Muscle of leg (tissue), 3 donors: ENCODE measurements at regions not wholly inside any gene's neighbourhood (a gene's known extent, or its start where the extent isn't known, plus 50 kb on each side); places are given as distances from the start of the nearest gene placed in this dataset.
"Not testable (repeated sequence)": the region's sequence is repeated elsewhere in the genome, so short reads cannot be mapped to it uniquely, and the experiment has no call there.

Experiments
- DNase-seq: peaks from one replicate; pipeline ENCODE4 v3.0.0; 2013
- H3K27ac ChIP-seq: one replicate; pipeline ENCODE4 v1.5.1; 2013; ENCODE audit warnings: mild to moderate bottlenecking, low read length, control low read depth
- H3K27me3 ChIP-seq: one replicate; pipeline ENCODE4 v1.6.1; 2013; ENCODE audit warnings: low read length; ENCODE audit not compliant: control insufficient read depth, insufficient read depth
- H3K36me3 ChIP-seq: one replicate; pipeline ENCODE4 v1.6.1; 2013; ENCODE audit warnings: low read length; ENCODE audit not compliant: control insufficient read depth, insufficient read depth
- H3K4me1 ChIP-seq: one replicate; pipeline ENCODE4 v1.6.1; 2013; ENCODE audit warnings: low read length; ENCODE audit not compliant: control insufficient read depth, insufficient read depth
- H3K4me3 ChIP-seq: one replicate; pipeline ENCODE4 v1.5.1; 2013; ENCODE audit warnings: low read length, control low read depth
- H3K9me3 ChIP-seq: replicated peaks from 2 replicates; pipeline ENCODE4 v1.6.1; 2013; ENCODE audit warnings: low read depth, low read length; ENCODE audit not compliant: control insufficient read depth
- WGBS: methylation state at CpG from one replicate; pipeline ENCODE4 v1.1.5; 2013; ENCODE audit warnings: missing lambda C conversion rate; ENCODE audit not compliant: insufficient coverage; 5-methylcytosine and 5-hydroxymethylcytosine counted together

DNA sequence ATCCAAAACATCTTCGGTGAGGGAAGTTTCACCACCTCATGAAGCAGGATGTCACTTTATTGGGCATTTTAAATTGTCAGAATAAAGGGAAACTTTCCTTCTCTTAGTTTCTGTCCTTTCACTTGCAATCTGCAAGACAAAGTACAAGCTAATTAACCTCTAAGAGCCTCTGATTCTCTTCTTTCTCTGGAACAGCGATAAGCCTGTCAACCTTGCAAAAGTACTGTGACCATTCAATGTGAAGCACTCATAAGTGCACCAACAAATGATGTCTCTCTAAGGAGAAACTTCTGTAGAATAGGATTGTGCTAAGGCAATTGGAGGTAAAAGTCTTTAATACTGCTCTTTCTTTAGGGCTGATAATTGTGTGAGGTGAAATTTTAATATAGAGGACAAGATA lies 1622.3 kb downstream of the CDH8 start:
- no peaks in the 10 kb centered on the region for H3K27me3 ChIP-seq
- WGBS = no CpG with 5 or more reads among the region's 2 CpGs

GRCh38 chr16:60407606-60408005 lies 1628.6 kb downstream of the CDH8 start:
- no peaks in the 10 kb centered on the region for H3K36me3 ChIP-seq
- H3K4me3 ChIP-seq = no peak overlapping the region
- no peaks in the 10 kb centered on the region for H3K9me3 ChIP-seq
- no peaks in the 10 kb centered on the region for H3K4me1 ChIP-seq
- no peak overlapping the region for H3K27ac ChIP-seq
- DNase-seq = no peak
- H3K27me3 ChIP-seq = no peaks in the 10 kb centered on the region
- WGBS = no CpG with 5 or more reads among the region's 2 CpGs

More for the DNA sequence above, 1622.3 kb downstream of the CDH8 start:
- Histone ChIP-seq H3K27ac (no peak overlapping the region), H3K9me3 (no peaks in the 10 kb centered on the region), H3K4me1 (no peaks in the 10 kb centered on the region), H3K4me3 (no peak overlapping the region), H3K36me3 (no peaks in the 10 kb centered on the region)
- no peak for DNase-seq

DNA sequence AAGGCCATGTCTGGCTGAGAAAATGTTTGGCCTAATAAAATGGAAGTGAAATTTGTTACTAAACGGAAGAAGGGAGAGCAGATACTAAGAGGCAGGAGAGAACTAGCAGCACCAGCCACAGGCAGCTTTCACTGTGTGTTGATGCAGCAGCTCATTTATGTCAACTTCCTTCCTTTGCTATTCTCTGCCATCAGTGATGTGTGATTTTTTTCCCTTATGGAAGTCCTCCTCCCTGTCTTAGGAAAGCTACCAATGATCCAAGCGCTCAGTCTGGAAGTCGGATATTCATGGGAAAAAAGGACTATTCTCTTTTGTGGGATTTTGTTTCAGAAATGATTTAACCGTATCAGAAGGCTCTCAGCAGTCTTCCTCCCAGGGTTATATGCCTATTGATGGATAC lies 1629.2 kb downstream of the CDH8 start:
- Histone ChIP-seq H3K9me3 (no peaks in the 10 kb centered on the region), H3K4me3 (no peak overlapping the region), H3K4me1 (no peaks in the 10 kb centered on the region), H3K27ac (no peak overlapping the region), H3K36me3 (no peaks in the 10 kb centered on the region), H3K27me3 (no peaks in the 10 kb centered on the region)
- 50% methylated on average over 2 of the region's 4 CpGs for WGBS
- peak; percentile 25 for DNase-seq

- Histone ChIP-seq H3K4me1 (no peaks in the 10 kb centered on the region), H3K27me3 (no peaks in the 10 kb centered on the region), H3K9me3 (no peaks in the 10 kb centered on the region), H3K36me3 (no peaks in the 10 kb centered on the region), H3K4me3 (no peak overlapping the region), H3K27ac (no peak overlapping the region)
- DNase-seq = peak; percentile 67
- WGBS = no CpG with 5 or more reads among the region's 2 CpGs
Measured at GRCh38 chr16:60405286-60405685, 1631.0 kb downstream of the CDH8 start.

- Histone ChIP-seq H3K9me3 (no peaks in the 10 kb centered on the region), H3K27ac (no peak overlapping the region), H3K36me3 (no peaks in the 10 kb centered on the region), H3K4me1 (no peaks in the 10 kb centered on the region), H3K27me3 (no peaks in the 10 kb centered on the region), H3K4me3 (no peak overlapping the region)
- WGBS = no CpG with 5 or more reads among the region's 3 CpGs
- peak; percentile 7 for DNase-seq
Measured at GRCh38 chr16:60404401-60404800, 1631.8 kb downstream of the CDH8 start.

DNA sequence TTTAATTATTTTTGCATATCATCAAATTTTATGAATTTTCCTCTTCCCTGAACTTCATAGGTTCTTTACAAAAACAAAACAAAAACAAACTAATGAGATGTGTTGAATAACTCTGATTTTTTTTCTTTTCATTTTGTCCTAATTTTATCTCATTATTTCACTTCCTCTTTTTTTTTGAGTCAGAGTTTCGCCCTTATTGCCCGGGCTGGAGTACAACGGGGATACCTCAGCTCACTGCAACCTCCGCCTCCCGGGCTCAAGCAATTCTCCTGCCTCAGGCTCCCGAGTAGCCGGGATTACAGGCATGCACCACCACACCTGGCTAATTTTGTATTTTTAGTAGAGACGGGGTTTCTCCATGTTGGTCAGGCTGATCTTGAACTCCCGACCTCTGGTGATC lies 1633.3 kb downstream of the CDH8 start:
- 89% methylated on average over 6 of the region's 9 CpGs for WGBS
- not testable (repeated sequence) for H3K4me1 ChIP-seq, DNase-seq, H3K9me3 ChIP-seq, H3K27me3 ChIP-seq, H3K36me3 ChIP-seq, H3K27ac ChIP-seq, H3K4me3 ChIP-seq

DNA sequence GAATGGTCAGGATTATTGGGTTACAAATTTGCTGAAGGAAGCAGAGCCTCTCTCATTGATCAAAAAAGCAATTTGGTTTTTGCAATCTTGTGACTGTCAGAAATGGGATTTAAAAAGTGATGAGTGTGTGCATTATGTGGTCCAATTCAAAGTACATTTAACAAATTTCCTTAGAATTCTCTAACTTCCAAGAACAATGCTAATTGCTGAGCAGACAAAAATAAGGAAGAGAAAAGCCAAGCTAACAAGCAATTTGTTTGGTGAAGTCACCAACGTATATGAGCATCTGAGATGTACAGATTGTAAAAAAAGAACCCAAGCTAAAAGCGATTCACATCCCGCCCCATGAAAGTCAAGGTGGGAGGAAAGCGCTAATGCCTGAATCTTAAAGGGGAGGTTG lies 1643.9 kb downstream of the CDH8 start:
- Histone ChIP-seq H3K27ac (no peak overlapping the region), H3K27me3 (no peaks in the 10 kb centered on the region), H3K36me3 (no peaks in the 10 kb centered on the region), H3K4me3 (no peak overlapping the region), H3K9me3 (no peaks in the 10 kb centered on the region), H3K4me1 (no peaks in the 10 kb centered on the region)
- no peak for DNase-seq
- 95% methylated on average over 2 of the region's 4 CpGs for WGBS

- Histone ChIP-seq H3K4me1 (no peaks in the 10 kb centered on the region), H3K9me3 (no peaks in the 10 kb centered on the region), H3K27me3 (no peaks in the 10 kb centered on the region), H3K36me3 (no peaks in the 10 kb centered on the region), H3K4me3 (no peak overlapping the region), H3K27ac (no peak overlapping the region)
- DNase-seq = no peak
- no CpG with 5 or more reads among the region's 2 CpGs for WGBS
Measured at GRCh38 chr16:60371591-60371990, 1637.5 kb upstream of the GOT2 start.

- H3K27ac ChIP-seq = no peak overlapping the region
- no peak overlapping the region for H3K4me3 ChIP-seq
- no peak for DNase-seq
- no peaks in the 10 kb centered on the region for H3K27me3 ChIP-seq
- WGBS = 74% methylated on average over 2 of the region's 3 CpGs
- H3K4me1 ChIP-seq = no peaks in the 10 kb centered on the region
- no peaks in the 10 kb centered on the region for H3K36me3 ChIP-seq
- H3K9me3 ChIP-seq = no peaks in the 10 kb centered on the region
Measured at GRCh38 chr16:60367739-60368138, 1633.6 kb upstream of the GOT2 start.

- 75% methylated on average over 5 of the region's 6 CpGs for WGBS
- Histone ChIP-seq H3K4me3 (no peak overlapping the region), H3K36me3 (no peaks in the 10 kb centered on the region), H3K27me3 (no peaks in the 10 kb centered on the region), H3K4me1 (no peaks in the 10 kb centered on the region), H3K27ac (no peak overlapping the region), H3K9me3 (no peaks in the 10 kb centered on the region)
- no peak for DNase-seq
Measured at GRCh38 chr16:60363566-60363965, 1629.5 kb upstream of the GOT2 start.

GRCh38 chr16:60359866-60360265 lies 1625.8 kb upstream of the GOT2 start:
- not testable (repeated sequence) for H3K27ac ChIP-seq, H3K9me3 ChIP-seq, H3K27me3 ChIP-seq, H3K4me3 ChIP-seq, DNase-seq, H3K36me3 ChIP-seq, H3K4me1 ChIP-seq
- WGBS = 95% methylated on average over 12 of the region's 13 CpGs
